Vagina (tissue), 2 donors: ENCODE measurements at regions not wholly inside any gene's neighbourhood (a gene's known extent, or its start where the extent isn't known, plus 50 kb on each side); places are given as distances from the start of the nearest gene placed in this dataset.

Source experiments
- DNase-seq, 2 donors: peaks; one replicate each; pipeline ENCODE4 v3.0.0-alpha.2; 2017; ENCODE audit errors: extremely low spot score in 2 of 2
- H3K27ac ChIP-seq: fragments of 200-600 bp; sonication (generic); one replicate; pipeline ENCODE4 v1.5.1; 2019
- H3K27me3 ChIP-seq: fragments of 200-600 bp; sonication (generic); one replicate; pipeline ENCODE4 v1.5.1; 2019
- H3K36me3 ChIP-seq, 2 donors: fragments of 200-600 bp; sonication (generic); one replicate each; pipeline ENCODE4 v1.5.1; 2017 to 2019
- H3K4me1 ChIP-seq: fragments of 200-600 bp; sonication (generic); one replicate; pipeline ENCODE4 v1.5.1; 2019
- H3K4me3 ChIP-seq, 2 donors: fragments of 200-600 bp; sonication (generic); 1 replicate in 1 of 2; 2 replicates in 1 of 2; pipeline ENCODE4 v1.5.1; 2016 to 2019
- H3K9me3 ChIP-seq: fragments of 200-600 bp; sonication (generic); one replicate; pipeline ENCODE4 v1.5.1; 2019
- POLR2A ChIP-seq, 2 donors: fragments of 450-650 bp; IDR thresholded peaks; one replicate each; pipeline ENCODE4 v1.6.1; 2017; ENCODE audit warnings: antibody characterized with exemption in 2 of 2, mild to moderate bottlenecking in 2 of 2, moderate library complexity in 2 of 2
- POLR2AphosphoS5 ChIP-seq, 2 donors: sonication (generic); formaldehyde crosslinking; IDR thresholded peaks; one replicate each; pipeline ENCODE4 v1.9.0; 2017; ENCODE audit warnings: antibody characterized with exemption in 2 of 2, mild to moderate bottlenecking in 2 of 2, low read depth in 1 of 2; ENCODE audit not compliant: insufficient read depth in 1 of 2
- intact Hi-C: fragments of 100-400 bp; cut with DNase I; formaldehyde crosslinking; loops from one replicate; pipeline ENCODE4 v1.15.1; 2023
- TF ChIP-seq, protein P1 (sequence below), 3 experiments: fragments of 450-650 bp in 2 of 3; fragments of 200-600 bp in 1 of 3; sonication (generic) in 1 of 3; IDR thresholded peaks; one replicate each; pipeline ENCODE4 v1.5.1; 2017 to 2019; ENCODE audit warnings: antibody characterized with exemption in 3 of 3, mild to moderate bottlenecking in 2 of 3, moderate library complexity in 2 of 3

DNA sequence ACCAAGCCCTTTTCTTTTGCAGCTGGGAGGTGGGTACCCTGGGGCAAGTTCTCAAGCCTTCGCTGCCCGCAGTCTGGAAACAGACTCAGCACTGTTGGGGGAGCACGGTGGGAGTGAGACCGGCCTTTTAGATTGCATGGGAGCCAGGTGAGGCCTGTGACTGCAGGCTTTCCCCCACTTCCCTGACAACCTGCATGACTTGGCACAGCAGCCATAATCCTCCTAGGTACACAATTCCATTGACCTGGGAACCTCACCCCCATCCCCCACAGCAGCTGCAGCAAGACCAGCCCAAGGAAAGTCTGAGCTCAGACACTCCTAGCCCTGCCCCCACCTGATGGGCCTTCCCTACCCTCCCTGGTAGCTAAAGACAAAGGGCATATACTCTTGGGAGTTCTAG lies 52.2 kb upstream of the CCDC80 start:
- H3K27me3 ChIP-seq = no peaks in the 10 kb centered on the region
- no peak overlapping the region for H3K4me3 ChIP-seq
- DNase-seq = no peak
- TF ChIP-seq POLR2AphosphoS5 (IDR thresholded peaks at IDR 0.05; ENCODE audit: insufficient read depth in 1 of 2, low read depth in 1 of 2) = no peak
- TF ChIP-seq POLR2A (IDR thresholded peaks at IDR 0.05) = no peak
- TF ChIP-seq, protein P1, sequence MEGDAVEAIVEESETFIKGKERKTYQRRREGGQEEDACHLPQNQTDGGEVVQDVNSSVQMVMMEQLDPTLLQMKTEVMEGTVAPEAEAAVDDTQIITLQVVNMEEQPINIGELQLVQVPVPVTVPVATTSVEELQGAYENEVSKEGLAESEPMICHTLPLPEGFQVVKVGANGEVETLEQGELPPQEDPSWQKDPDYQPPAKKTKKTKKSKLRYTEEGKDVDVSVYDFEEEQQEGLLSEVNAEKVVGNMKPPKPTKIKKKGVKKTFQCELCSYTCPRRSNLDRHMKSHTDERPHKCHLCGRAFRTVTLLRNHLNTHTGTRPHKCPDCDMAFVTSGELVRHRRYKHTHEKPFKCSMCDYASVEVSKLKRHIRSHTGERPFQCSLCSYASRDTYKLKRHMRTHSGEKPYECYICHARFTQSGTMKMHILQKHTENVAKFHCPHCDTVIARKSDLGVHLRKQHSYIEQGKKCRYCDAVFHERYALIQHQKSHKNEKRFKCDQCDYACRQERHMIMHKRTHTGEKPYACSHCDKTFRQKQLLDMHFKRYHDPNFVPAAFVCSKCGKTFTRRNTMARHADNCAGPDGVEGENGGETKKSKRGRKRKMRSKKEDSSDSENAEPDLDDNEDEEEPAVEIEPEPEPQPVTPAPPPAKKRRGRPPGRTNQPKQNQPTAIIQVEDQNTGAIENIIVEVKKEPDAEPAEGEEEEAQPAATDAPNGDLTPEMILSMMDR (IDR thresholded peaks at IDR 0.05) = no peak
- H3K9me3 ChIP-seq = no peaks in the 10 kb centered on the region
- no peaks in the 10 kb centered on the region for H3K36me3 ChIP-seq
- intact Hi-C loops = no loop called here
- peaks cover 22% of the 10 kb centered on the region for H3K4me1 ChIP-seq
- no peak overlapping the region for H3K27ac ChIP-seq
